RKO (cell line): ENCODE measurements at regions not wholly inside any gene's neighbourhood (a gene's known extent, or its start where the extent isn't known, plus 50 kb on each side); places are given as distances from the start of the nearest gene placed in this dataset.
A peak's percentile ranks its signal among the peaks of the same experiment; 100 is the strongest.
"Not testable (repeated sequence)": the region's sequence is repeated elsewhere in the genome, so short reads cannot be mapped to it uniquely, and the experiment has no call there.

ENCODE experiments used
- DNase-seq: peaks from one replicate; pipeline ENCODE4 v3.0.0-alpha.2; 2016; ENCODE audit warnings: low spot score

- DNase-seq, result peak; percentile 39
Measured at GRCh38 chr13:50130123-50130946, 115.1 kb downstream of the KCNRG start.

GRCh38 chr13:50131920-50132903, 117.0 kb downstream of the KCNRG start:
- DNase-seq, result no peak

GRCh38 chr13:50132904-50133357, 117.7 kb downstream of the KCNRG start:
- no peak for DNase-seq

GRCh38 chr13:50133358-50133953, 118.2 kb downstream of the KCNRG start:
- no peak for DNase-seq

GRCh38 chr13:50136226-50136625, 121.0 kb downstream of the KCNRG start:
- DNase-seq, result no peak

GRCh38 chr13:50136678-50137077, 121.4 kb downstream of the KCNRG start:
- DNase-seq, result no peak

- not testable (repeated sequence) for DNase-seq
Measured at GRCh38 chr13:50139435-50139934, 124.2 kb downstream of the KCNRG start.

- no peak for DNase-seq
Measured at GRCh38 chr13:50140153-50140552, 124.9 kb downstream of the KCNRG start.

- no peak for DNase-seq
Measured at GRCh38 chr13:50140581-50141374, 125.5 kb downstream of the KCNRG start.

GRCh38 chr13:50141375-50141975, 126.2 kb downstream of the KCNRG start:
- no peak for DNase-seq

GRCh38 chr13:50144246-50145160, 129.3 kb downstream of the KCNRG start:
- no peak for DNase-seq

- DNase-seq, result no peak
Measured at GRCh38 chr13:50149214-50149613, 134.0 kb downstream of the KCNRG start.

GRCh38 chr13:50149932-50150331, 134.7 kb downstream of the KCNRG start:
- no peak for DNase-seq

GRCh38 chr13:50152224-50152623, 137.0 kb downstream of the KCNRG start:
- no peak for DNase-seq

- DNase-seq, result no peak
Measured at GRCh38 chr13:50152655-50153309, 137.5 kb downstream of the KCNRG start.

- no peak for DNase-seq
Measured at GRCh38 chr13:50153401-50153800, 138.2 kb downstream of the KCNRG start.

- DNase-seq, result no peak
Measured at GRCh38 chr13:50153876-50154275, 138.6 kb downstream of the KCNRG start.

GRCh38 chr13:50154697-50155096, 139.5 kb downstream of the KCNRG start:
- no peak for DNase-seq

GRCh38 chr13:50156140-50156539, 140.9 kb downstream of the KCNRG start:
- peak; percentile 30 for DNase-seq
